ENCODE measurements at regions not wholly inside any gene's neighbourhood (a gene's known extent, or its start where the extent isn't known, plus 50 kb on each side); places are given as distances from the start of the nearest gene placed in this dataset.

- no peak for TF ChIP-seq EZH2 (IDR thresholded peaks at IDR 0.05; ENCODE audit: insufficient read depth, poor library complexity, severe bottlenecking)
- TF ChIP-seq EZH2phosphoT487 (IDR thresholded peaks at IDR 0.05; ENCODE audit: insufficient read depth, low read depth): no peak
Observed at GRCh38 chr13:104678161-104678560, 1611.9 kb upstream of the SLC10A2 start.
